ENCODE measurements at regions not wholly inside any gene's neighbourhood (a gene's known extent, or its start where the extent isn't known, plus 50 kb on each side); places are given as distances from the start of the nearest gene placed in this dataset.

DNA sequence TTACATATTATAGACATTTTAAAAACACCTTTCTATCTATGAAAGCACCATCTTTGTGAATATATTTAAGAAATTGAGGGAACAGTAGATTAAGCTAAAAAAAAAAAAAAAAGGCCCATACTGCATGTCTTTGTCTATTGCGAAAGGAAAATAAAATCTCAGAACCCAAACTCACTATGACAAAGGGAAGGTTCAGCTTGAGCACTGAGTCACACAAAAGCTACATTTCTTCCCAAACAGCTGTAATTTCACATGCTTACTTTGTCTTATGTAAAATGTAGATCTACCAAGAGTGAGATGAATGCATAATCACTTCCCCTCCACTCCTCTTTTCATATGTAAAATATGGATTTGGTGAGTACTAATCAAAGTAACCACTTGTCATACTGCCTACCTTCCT is 640.1 kb upstream of the KLF12 start:
- no peaks in the 10 kb centered on the region for H3K27me3 ChIP-seq (ENCODE audit: low read length)
- TF ChIP-seq EZH2phosphoT487 (conservative IDR thresholded peaks at IDR 0.05; ENCODE audit: low read length), result no peak
- TF ChIP-seq, protein P1, sequence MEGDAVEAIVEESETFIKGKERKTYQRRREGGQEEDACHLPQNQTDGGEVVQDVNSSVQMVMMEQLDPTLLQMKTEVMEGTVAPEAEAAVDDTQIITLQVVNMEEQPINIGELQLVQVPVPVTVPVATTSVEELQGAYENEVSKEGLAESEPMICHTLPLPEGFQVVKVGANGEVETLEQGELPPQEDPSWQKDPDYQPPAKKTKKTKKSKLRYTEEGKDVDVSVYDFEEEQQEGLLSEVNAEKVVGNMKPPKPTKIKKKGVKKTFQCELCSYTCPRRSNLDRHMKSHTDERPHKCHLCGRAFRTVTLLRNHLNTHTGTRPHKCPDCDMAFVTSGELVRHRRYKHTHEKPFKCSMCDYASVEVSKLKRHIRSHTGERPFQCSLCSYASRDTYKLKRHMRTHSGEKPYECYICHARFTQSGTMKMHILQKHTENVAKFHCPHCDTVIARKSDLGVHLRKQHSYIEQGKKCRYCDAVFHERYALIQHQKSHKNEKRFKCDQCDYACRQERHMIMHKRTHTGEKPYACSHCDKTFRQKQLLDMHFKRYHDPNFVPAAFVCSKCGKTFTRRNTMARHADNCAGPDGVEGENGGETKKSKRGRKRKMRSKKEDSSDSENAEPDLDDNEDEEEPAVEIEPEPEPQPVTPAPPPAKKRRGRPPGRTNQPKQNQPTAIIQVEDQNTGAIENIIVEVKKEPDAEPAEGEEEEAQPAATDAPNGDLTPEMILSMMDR (IDR thresholded peaks at IDR 0.05; ENCODE audit: insufficient read depth, low read length, poor library complexity, severe bottlenecking), result no peak
- H3K9me2 ChIP-seq (replicated peaks; ENCODE audit: insufficient read depth, low read length), result no peaks in the 10 kb centered on the region
- H3K9ac ChIP-seq (ENCODE audit: low read length), result no peak overlapping the region
- H3K4me3 ChIP-seq (ENCODE audit: insufficient read depth, low read length, poor library complexity, severe bottlenecking), result no peak overlapping the region
- H3K27ac ChIP-seq (ENCODE audit: low read depth, low read length), result no peak overlapping the region
- H3K79me2 ChIP-seq (ENCODE audit: insufficient read depth, low read length), result no peaks in the 10 kb centered on the region
- no peaks in the 10 kb centered on the region for H4K20me1 ChIP-seq (ENCODE audit: low read depth, low read length)
- H2AFZ ChIP-seq (ENCODE audit: low read depth, low read length, severe bottlenecking), result no peak overlapping the region
- no peaks in the 10 kb centered on the region for H3K36me3 ChIP-seq (ENCODE audit: low read length)
- H3K9me3 ChIP-seq (ENCODE audit: insufficient read depth, low read length), result no peaks in the 10 kb centered on the region
- H3F3A ChIP-seq (ENCODE audit: insufficient read depth), result no peaks in the 10 kb centered on the region
- H3K4me2 ChIP-seq (ENCODE audit: low read depth, low read length, poor library complexity, severe bottlenecking), result no peak overlapping the region

DNA sequence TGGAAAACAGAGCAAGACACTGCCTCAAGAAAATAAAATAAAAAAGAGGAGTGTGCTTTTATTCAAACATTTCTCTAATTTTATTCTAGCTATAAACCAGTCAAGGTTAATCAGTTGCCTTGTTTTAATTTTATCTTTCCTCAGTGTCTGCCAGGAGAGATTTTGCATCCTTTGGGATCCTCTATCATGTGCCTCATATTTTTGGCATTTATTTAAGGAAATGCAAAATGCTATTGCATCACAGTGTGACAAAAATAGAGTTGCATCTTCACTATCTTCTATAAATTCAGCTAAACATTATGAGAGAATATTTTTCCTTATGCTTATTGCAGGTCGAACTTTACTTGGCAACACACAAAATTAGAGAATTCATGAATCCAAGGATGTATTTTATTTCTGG is 639.0 kb upstream of the KLF12 start:
- no peaks in the 10 kb centered on the region for H3F3A ChIP-seq (ENCODE audit: insufficient read depth)
- no peak overlapping the region for H3K9ac ChIP-seq (ENCODE audit: low read length)
- TF ChIP-seq, protein P1 (IDR thresholded peaks at IDR 0.05; ENCODE audit: insufficient read depth, low read length, poor library complexity, severe bottlenecking), result no peak
- TF ChIP-seq EZH2phosphoT487 (conservative IDR thresholded peaks at IDR 0.05; ENCODE audit: low read length), result no peak
- no peaks in the 10 kb centered on the region for H3K36me3 ChIP-seq (ENCODE audit: low read length)
- no peaks in the 10 kb centered on the region for H3K9me3 ChIP-seq (ENCODE audit: insufficient read depth, low read length)
- H3K4me2 ChIP-seq (ENCODE audit: low read depth, low read length, poor library complexity, severe bottlenecking), result no peak overlapping the region
- no peak overlapping the region for H3K4me3 ChIP-seq (ENCODE audit: insufficient read depth, low read length, poor library complexity, severe bottlenecking)
- H4K20me1 ChIP-seq (ENCODE audit: low read depth, low read length), result no peaks in the 10 kb centered on the region
- H2AFZ ChIP-seq (ENCODE audit: low read depth, low read length, severe bottlenecking), result no peak overlapping the region
- no peaks in the 10 kb centered on the region for H3K9me2 ChIP-seq (replicated peaks; ENCODE audit: insufficient read depth, low read length)
- no peaks in the 10 kb centered on the region for H3K79me2 ChIP-seq (ENCODE audit: insufficient read depth, low read length)
- no peak overlapping the region for H3K27ac ChIP-seq (ENCODE audit: low read depth, low read length)
- no peaks in the 10 kb centered on the region for H3K27me3 ChIP-seq (ENCODE audit: low read length)

DNA sequence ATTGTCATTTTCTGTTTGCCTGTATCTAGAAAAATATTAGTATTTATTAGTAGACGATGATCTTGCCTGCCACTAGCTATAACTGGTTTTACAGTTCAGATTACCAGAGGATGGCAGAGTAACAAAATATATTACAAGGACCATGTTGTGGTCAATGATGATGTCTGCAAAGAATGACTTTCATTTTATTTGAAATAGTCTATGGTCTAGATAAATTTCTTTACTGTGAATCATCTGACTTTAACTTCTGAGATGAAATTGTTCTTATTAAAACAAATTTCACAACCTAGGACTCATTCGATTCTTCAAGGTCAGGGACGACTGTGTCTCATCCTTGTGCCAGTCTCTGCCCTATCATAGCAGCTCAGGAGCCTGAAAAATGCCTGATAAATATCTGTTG is 637.8 kb upstream of the KLF12 start:
- Histone ChIP-seq H4K20me1 (ENCODE audit: low read depth, low read length) (no peaks in the 10 kb centered on the region), H3K9me2 (replicated peaks; ENCODE audit: insufficient read depth, low read length) (no peaks in the 10 kb centered on the region), H3K27ac (ENCODE audit: low read depth, low read length) (no peak overlapping the region), H3K9me3 (ENCODE audit: insufficient read depth, low read length) (no peaks in the 10 kb centered on the region), H3F3A (ENCODE audit: insufficient read depth) (no peaks in the 10 kb centered on the region), H3K36me3 (ENCODE audit: low read length) (no peaks in the 10 kb centered on the region), H2AFZ (ENCODE audit: low read depth, low read length, severe bottlenecking) (no peak overlapping the region), H3K4me2 (ENCODE audit: low read depth, low read length, poor library complexity, severe bottlenecking) (no peak overlapping the region), H3K27me3 (ENCODE audit: low read length) (no peaks in the 10 kb centered on the region), H3K79me2 (ENCODE audit: insufficient read depth, low read length) (no peaks in the 10 kb centered on the region), H3K9ac (ENCODE audit: low read length) (no peak overlapping the region), H3K4me3 (ENCODE audit: insufficient read depth, low read length, poor library complexity, severe bottlenecking) (no peak overlapping the region)
- TF ChIP-seq, protein P1 (IDR thresholded peaks at IDR 0.05; ENCODE audit: insufficient read depth, low read length, poor library complexity, severe bottlenecking), result no peak
- TF ChIP-seq EZH2phosphoT487 (conservative IDR thresholded peaks at IDR 0.05; ENCODE audit: low read length), result no peak

DNA sequence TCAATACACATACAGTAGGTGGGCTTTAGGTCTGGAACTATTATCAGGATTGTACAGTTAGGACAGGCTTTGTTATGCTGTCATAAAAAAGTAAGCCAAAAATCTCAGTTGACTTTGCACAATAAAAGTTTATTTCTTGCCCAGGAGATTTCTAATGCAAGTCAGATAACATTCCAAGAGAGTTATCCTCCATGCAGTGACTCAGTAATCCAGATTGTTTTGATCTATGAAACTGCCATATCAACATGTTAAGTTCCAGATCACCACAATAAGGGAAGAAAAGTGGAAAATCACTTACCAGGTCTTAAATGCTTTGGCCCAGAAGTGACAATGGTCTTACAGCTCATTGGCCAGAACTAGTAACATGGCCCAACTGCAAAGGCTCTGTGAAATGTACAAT is 636.2 kb upstream of the KLF12 start:
- H3F3A ChIP-seq (ENCODE audit: insufficient read depth), result no peaks in the 10 kb centered on the region

More for the DNA sequence above, 636.2 kb upstream of the KLF12 start:
- H3K27me3 ChIP-seq (ENCODE audit: low read length), result no peaks in the 10 kb centered on the region
- H3K9ac ChIP-seq (ENCODE audit: low read length), result no peak overlapping the region
- no peaks in the 10 kb centered on the region for H3K9me2 ChIP-seq (replicated peaks; ENCODE audit: insufficient read depth, low read length)
- H4K20me1 ChIP-seq (ENCODE audit: low read depth, low read length), result no peaks in the 10 kb centered on the region
- no peak overlapping the region for H3K4me3 ChIP-seq (ENCODE audit: insufficient read depth, low read length, poor library complexity, severe bottlenecking)
- H3K36me3 ChIP-seq (ENCODE audit: low read length), result no peaks in the 10 kb centered on the region
- H3K27ac ChIP-seq (ENCODE audit: low read depth, low read length), result no peak overlapping the region
- H2AFZ ChIP-seq (ENCODE audit: low read depth, low read length, severe bottlenecking), result no peak overlapping the region
- H3K79me2 ChIP-seq (ENCODE audit: insufficient read depth, low read length), result no peaks in the 10 kb centered on the region
- no peak overlapping the region for H3K4me2 ChIP-seq (ENCODE audit: low read depth, low read length, poor library complexity, severe bottlenecking)
- no peaks in the 10 kb centered on the region for H3K9me3 ChIP-seq (ENCODE audit: insufficient read depth, low read length)
- TF ChIP-seq EZH2phosphoT487 (conservative IDR thresholded peaks at IDR 0.05; ENCODE audit: low read length), result no peak
- TF ChIP-seq, protein P1 (IDR thresholded peaks at IDR 0.05; ENCODE audit: insufficient read depth, low read length, poor library complexity, severe bottlenecking), result no peak

All from SU-DHL-6 (cell line).